ENCODE measurements at regions not wholly inside any gene's neighbourhood (a gene's known extent, or its start where the extent isn't known, plus 50 kb on each side); places are given as distances from the start of the nearest gene placed in this dataset.
A peak's percentile ranks its signal among the peaks of the same experiment; 100 is the strongest.

DNA sequence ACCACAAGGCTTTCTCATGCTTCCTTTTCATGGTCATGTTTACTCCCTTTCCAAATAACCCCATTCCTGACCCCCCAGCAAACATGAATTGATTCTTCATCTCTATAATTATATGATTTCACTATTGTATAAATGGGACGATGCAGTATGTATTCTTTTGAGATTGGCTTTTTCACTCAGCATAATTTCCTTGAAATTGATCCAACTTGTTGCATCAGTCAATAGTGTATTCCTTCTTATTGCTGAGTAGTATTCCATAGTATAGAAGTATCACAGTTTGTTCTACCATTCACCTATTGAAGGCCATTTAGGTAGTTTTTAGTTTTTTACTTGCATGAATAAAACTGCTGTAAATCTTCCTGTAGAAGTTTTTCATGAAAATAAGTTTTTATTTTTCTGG, 264.7 kb downstream of the BAMBI start:
- ATAC-seq (ENCODE audit: low FRiP score in 2 of 2) = no peak
- WGBS, 2 donors = 87 to 90% methylated on average over 1 of the region's 1 CpG

DNA sequence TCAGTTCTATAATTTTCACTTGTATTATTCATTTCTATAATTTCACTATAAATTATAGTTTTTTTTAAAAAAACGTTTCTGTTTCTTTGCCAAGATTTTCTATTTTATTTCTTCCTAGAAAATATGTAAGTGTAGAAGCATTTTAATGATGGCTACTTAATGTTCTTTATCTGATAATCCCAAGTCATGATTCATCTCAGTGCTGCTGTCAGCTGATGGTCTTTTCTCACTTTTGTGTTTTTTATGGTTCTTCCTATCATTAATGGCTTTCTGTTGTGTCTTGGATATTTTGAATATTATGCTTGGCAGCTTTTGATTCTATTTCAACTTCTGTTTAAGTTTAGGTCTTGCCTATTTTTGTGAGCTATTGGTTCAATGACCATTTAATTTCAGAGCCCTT, 268.6 kb downstream of the BAMBI start:
- TF ChIP-seq EP300 (IDR thresholded peaks at IDR 0.05) (no peak), POLR2A (IDR thresholded peaks at IDR 0.05) (no peak), POLR2AphosphoS5 (IDR thresholded peaks at IDR 0.05) (no peak)
- TF ChIP-seq, protein P1, sequence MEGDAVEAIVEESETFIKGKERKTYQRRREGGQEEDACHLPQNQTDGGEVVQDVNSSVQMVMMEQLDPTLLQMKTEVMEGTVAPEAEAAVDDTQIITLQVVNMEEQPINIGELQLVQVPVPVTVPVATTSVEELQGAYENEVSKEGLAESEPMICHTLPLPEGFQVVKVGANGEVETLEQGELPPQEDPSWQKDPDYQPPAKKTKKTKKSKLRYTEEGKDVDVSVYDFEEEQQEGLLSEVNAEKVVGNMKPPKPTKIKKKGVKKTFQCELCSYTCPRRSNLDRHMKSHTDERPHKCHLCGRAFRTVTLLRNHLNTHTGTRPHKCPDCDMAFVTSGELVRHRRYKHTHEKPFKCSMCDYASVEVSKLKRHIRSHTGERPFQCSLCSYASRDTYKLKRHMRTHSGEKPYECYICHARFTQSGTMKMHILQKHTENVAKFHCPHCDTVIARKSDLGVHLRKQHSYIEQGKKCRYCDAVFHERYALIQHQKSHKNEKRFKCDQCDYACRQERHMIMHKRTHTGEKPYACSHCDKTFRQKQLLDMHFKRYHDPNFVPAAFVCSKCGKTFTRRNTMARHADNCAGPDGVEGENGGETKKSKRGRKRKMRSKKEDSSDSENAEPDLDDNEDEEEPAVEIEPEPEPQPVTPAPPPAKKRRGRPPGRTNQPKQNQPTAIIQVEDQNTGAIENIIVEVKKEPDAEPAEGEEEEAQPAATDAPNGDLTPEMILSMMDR (IDR thresholded peaks at IDR 0.05) = no peak
- 19 to 40% methylated on average over 1 of the region's 1 CpG for WGBS, 2 donors

More for the DNA sequence above, 264.7 kb downstream of the BAMBI start:
- no peak overlapping the region for H3K4me3 ChIP-seq
- H3K36me3 ChIP-seq = no peaks in the 10 kb centered on the region
- H3K4me1 ChIP-seq = peaks cover 0 to 18% (median 5%) of the 10 kb centered on the region in 4 donors
- H3K27ac ChIP-seq = no peak overlapping the region
- TF ChIP-seq EP300 (IDR thresholded peaks at IDR 0.05) (no peak), POLR2AphosphoS5 (IDR thresholded peaks at IDR 0.05) (no peak), POLR2A (IDR thresholded peaks at IDR 0.05) (no peak)
- TF ChIP-seq, protein P1 (IDR thresholded peaks at IDR 0.05) = no peak
- no peaks in the 10 kb centered on the region for H3K27me3 ChIP-seq
- no peaks in the 10 kb centered on the region for H3K9me3 ChIP-seq
- DNase-seq = no peak

DNA sequence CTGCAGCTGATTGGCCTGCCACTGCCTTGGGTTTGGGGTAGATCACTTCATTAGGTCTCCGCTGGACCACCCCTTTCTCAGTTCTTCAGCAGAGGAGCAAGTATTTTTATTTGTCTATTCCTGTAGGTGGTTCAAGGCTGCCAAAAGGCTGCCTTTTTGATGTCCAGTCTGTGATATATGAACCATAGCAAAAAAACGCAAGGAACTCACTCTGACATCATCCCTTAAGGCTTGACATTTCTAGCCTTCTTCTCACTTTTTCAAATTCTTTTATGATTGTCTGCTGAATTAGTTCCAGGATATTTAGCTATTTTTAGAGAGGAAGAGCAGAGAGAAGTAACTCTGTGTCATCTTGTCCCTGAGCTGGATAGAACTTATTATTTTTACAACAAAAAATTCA, 269.2 kb downstream of the BAMBI start:
- Histone ChIP-seq H3K27me3 (no peaks in the 10 kb centered on the region), H3K36me3 (no peaks in the 10 kb centered on the region), H3K9me3 (no peaks in the 10 kb centered on the region), H3K4me3 (no peak overlapping the region), H3K27ac (no peak overlapping the region), H3K4me1 (no peaks in the 10 kb centered on the region)
- DNase-seq (no peak), ATAC-seq (ENCODE audit: low FRiP score in 2 of 2) (peak in 1 of 2 donors; percentile 56)
- WGBS, 2 donors = 77 to 87% methylated on average over 2 of the region's 2 CpGs
- TF ChIP-seq, protein P1 (IDR thresholded peaks at IDR 0.05) = no peak
- TF ChIP-seq POLR2A (IDR thresholded peaks at IDR 0.05) (no peak), EP300 (IDR thresholded peaks at IDR 0.05) (no peak)

More for the DNA sequence above, 268.6 kb downstream of the BAMBI start:
- ATAC-seq (ENCODE audit: low FRiP score in 2 of 2) (no peak), DNase-seq (no peak)
- H3K36me3 ChIP-seq = no peaks in the 10 kb centered on the region
- no peaks in the 10 kb centered on the region for H3K9me3 ChIP-seq
- H3K27ac ChIP-seq = no peak overlapping the region
- no peaks in the 10 kb centered on the region for H3K27me3 ChIP-seq
- no peaks in the 10 kb centered on the region for H3K4me1 ChIP-seq
- no peak overlapping the region for H3K4me3 ChIP-seq

DNA sequence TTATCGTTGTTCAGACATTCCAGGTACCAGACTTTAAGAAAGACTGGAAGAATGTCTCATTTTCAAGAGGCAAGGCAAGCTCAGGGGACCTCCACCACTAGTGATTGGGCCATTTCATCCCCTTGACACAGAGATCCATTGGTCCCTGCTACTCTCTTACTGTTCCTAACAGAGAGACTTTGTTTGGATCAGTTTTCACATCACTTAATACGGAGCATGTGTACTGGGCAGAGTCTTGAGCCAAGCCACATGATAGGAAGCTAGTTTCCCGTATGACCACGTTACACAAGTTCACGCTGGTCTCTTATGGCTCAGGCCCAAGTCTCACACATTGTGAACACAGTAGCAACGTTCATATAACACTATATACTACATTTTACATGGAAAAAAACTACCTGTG, 269.9 kb downstream of the BAMBI start:
- TF ChIP-seq, protein P1 (IDR thresholded peaks at IDR 0.05) = no peak
- TF ChIP-seq POLR2A (IDR thresholded peaks at IDR 0.05) (no peak), EP300 (IDR thresholded peaks at IDR 0.05) (no peak), POLR2AphosphoS5 (IDR thresholded peaks at IDR 0.05) (no peak)
- H3K27ac ChIP-seq = no peak overlapping the region
- no peaks in the 10 kb centered on the region for H3K36me3 ChIP-seq
- H3K4me1 ChIP-seq = no peaks in the 10 kb centered on the region
- 64 to 66% methylated on average over 6 of the region's 6 CpGs for WGBS, 2 donors
- no peak overlapping the region for H3K4me3 ChIP-seq
- H3K9me3 ChIP-seq = no peaks in the 10 kb centered on the region
- peak in 1 of 2 donors; percentile 69 for ATAC-seq (ENCODE audit: low FRiP score in 2 of 2)
- H3K27me3 ChIP-seq = no peaks in the 10 kb centered on the region
- no peak for DNase-seq

DNA sequence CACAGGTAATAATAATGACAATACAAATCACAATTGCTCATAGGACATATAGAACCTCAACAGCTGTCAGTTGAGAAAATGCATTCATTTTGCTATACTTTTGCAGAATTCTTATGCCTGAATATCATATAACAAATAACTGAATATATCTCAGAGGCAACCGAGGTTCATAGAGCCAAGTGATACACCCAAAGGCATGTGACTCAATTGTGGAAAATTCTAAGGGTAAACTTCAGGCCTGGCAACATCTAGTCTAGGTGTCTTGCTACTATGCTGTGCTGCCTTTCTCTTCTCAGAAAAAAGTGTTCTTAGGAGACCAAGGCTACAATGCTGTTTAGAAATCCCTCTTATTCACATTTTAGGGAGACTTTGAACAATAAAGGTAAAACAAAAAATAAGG, 270.7 kb downstream of the BAMBI start:
- H3K27ac ChIP-seq = no peak overlapping the region
- no peaks in the 10 kb centered on the region for H3K9me3 ChIP-seq
- ATAC-seq (ENCODE audit: low FRiP score in 2 of 2) = no peak
- H3K4me1 ChIP-seq = no peaks in the 10 kb centered on the region
- TF ChIP-seq, protein P1 (IDR thresholded peaks at IDR 0.05) = no peak
- TF ChIP-seq POLR2A (IDR thresholded peaks at IDR 0.05) = no peak
- no peak for TF ChIP-seq POLR2AphosphoS5 (IDR thresholded peaks at IDR 0.05)
- WGBS, 2 donors = 70 to 92% methylated on average over 1 of the region's 1 CpG
- H3K27me3 ChIP-seq = no peaks in the 10 kb centered on the region
- H3K4me3 ChIP-seq = no peak overlapping the region
- DNase-seq = no peak
- H3K36me3 ChIP-seq = no peaks in the 10 kb centered on the region
